GM10266 (cell line): ENCODE measurements at regions not wholly inside any gene's neighbourhood (a gene's known extent, or its start where the extent isn't known, plus 50 kb on each side); places are given as distances from the start of the nearest gene placed in this dataset.

Experiments used
- DNase-seq: peaks from one replicate; pipeline ENCODE4 v3.0.0; 2012; ENCODE audit errors: extremely low spot score
- CTCF ChIP-seq: IDR thresholded peaks from 2 replicates; pipeline ENCODE4 v1.5.1; 2012; ENCODE audit warnings: mild to moderate bottlenecking, low read depth; ENCODE audit not compliant: control insufficient read depth, insufficient read depth; ENCODE audit errors: missing control alignments

DNA sequence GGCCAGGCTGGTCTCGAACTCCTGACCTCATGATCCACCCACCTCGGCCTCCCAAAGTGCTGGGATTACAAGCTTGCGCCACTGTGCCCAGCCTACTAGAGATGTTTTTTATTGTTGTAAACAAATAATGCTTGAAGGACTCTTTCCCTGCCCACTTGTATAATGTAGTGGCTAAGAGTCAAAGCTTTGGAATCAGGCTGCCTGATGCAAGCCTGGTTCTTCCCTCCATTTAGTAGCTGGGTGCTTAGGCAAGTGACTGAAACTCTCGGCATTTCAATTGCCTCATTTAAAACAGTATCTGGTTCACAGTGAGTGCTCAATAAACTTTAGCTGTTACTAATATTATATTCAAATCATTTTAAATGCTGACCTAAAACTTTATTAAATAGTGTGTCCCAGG, 144.2 kb upstream of the FOXN2 start:
- no peak for DNase-seq
- TF ChIP-seq CTCF, result no peak

GRCh38 chr2:48173141-48173540, 141.3 kb upstream of the FOXN2 start:
- DNase-seq, result no peak
- no peak for TF ChIP-seq CTCF

DNA sequence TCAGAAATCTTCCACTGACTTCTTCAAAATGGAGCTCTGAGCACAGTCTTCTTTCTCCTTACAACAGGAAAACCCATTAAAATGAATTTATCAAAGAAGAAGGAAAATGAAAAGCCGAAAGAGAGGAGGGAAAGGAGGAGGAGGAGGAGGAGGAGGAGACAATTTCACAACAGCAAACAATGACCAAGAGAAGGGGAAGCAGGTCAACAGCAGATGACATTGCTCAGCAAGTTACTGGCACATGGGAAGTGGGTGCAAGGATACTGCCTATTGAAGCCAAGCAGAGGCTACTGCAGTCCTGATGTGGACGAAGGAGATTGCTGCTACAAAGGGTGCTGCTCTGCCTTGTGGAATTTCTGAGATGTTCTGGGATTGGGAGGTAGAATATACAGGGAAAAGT, 140.0 kb upstream of the FOXN2 start:
- DNase-seq, result no peak

DNA sequence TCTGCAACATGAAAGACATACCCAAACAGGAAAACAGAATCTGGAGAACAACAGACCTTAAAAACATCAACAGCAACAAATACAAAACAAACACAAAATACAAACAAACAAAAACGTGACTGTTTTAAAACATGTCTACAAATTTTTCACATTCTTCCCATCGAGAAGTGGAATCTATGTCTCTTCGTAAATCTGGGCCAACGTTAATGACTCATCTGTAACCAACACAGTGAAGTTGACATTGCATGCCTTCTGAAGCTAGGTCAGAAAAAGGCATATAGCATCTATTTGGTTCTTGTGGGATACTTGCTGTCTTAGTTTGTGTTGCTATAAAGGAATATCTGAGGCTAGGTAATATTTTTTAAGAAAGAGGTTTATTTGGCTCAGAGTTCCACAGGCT, 139.2 kb upstream of the FOXN2 start:
- DNase-seq, result no peak
- no peak for TF ChIP-seq CTCF

More for the DNA sequence above, 140.0 kb upstream of the FOXN2 start:
- no peak for TF ChIP-seq CTCF

- no peak for TF ChIP-seq CTCF
- DNase-seq, result no peak
These were observed 138.8 kb upstream of the FOXN2 start for GRCh38 chr2:48175656-48176055.

- TF ChIP-seq CTCF, result no peak
These were observed 137.6 kb upstream of the FOXN2 start for GRCh38 chr2:48176876-48177275.

DNA sequence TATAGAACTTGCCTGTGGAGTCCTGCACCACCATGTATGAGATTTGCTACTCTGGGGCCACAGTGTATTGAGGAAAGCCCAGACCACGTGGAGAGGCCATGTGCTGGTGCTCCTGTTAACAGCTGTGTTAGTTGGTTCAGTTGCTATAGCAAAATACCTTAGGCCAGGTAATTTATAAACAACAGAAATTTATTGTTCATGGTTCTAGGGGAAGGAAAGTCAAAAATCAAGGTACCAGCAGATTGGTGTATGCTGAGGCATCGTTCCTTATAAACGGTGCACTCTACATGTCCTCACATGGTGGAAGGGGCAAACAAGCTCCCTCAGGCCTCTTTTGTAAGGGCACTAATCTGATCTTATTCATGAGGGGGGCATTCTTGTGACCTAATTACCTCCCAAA, 135.9 kb upstream of the FOXN2 start:
- no peak for DNase-seq
- no peak for TF ChIP-seq CTCF

More at GRCh38 chr2:48176876-48177275, 137.6 kb upstream of the FOXN2 start:
- no peak for DNase-seq
